HG03575 (cell line): ENCODE measurements at regions not wholly inside any gene's neighbourhood (a gene's known extent, or its start where the extent isn't known, plus 50 kb on each side); places are given as distances from the start of the nearest gene placed in this dataset.
"Not testable (repeated sequence)": the region's sequence is repeated elsewhere in the genome, so short reads cannot be mapped to it uniquely, and the experiment has no call there.

Source experiments
- ATAC-seq: cut with Tn5 transposase; IDR thresholded peaks from one replicate; pipeline ENCODE4 v1.9.1; 2021; ENCODE audit not compliant: unreplicated experiment, insufficient number of reproducible peaks, low FRiP score; ENCODE audit errors: extremely low read depth

GRCh38 chr21:5064581-5065142 lies 5456.7 kb upstream of the TPTE start:
- ATAC-seq: not testable (repeated sequence)

GRCh38 chr21:5065240-5066211 lies 5455.9 kb upstream of the TPTE start:
- not testable (repeated sequence) for ATAC-seq

- ATAC-seq: not testable (repeated sequence)
Observed at GRCh38 chr21:5066682-5067251, 5454.6 kb upstream of the TPTE start.

DNA sequence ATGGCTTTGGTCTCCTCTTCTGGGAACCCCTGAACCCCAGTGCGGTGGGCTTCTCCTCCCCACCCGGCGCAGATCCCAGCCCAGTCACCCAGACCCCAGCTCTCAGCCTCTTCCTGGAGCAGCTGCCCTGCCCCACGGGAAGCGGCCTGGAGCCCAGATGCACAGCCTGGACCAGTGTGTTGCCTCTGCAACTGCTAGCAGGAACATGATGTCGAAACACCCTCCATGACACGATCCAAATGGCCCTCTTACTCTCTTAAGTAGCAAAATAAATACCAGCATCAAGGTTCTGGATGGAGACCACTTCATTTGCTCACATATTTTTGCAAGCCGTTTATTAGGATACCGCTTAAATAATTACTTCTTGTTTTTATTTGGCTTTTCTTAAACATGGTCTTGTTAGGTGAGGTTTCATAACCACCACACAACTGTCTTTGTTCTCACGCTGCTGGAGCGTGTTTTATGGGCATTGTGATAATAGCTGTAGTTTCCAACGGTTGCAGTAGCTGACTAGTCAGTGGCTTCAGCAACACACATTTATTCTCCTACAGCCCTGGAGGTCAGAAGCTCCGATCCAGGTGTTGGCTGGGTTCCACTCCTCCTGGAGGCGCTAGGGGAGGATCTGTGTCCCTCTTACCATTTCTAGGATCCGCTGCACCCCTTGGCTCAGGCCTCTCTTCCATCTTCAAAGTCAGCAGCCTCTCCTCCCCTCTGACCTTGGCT lies 5453.9 kb upstream of the TPTE start:
- ATAC-seq: not testable (repeated sequence)

GRCh38 chr21:5068649-5069048 lies 5452.7 kb upstream of the TPTE start:
- not testable (repeated sequence) for ATAC-seq

DNA sequence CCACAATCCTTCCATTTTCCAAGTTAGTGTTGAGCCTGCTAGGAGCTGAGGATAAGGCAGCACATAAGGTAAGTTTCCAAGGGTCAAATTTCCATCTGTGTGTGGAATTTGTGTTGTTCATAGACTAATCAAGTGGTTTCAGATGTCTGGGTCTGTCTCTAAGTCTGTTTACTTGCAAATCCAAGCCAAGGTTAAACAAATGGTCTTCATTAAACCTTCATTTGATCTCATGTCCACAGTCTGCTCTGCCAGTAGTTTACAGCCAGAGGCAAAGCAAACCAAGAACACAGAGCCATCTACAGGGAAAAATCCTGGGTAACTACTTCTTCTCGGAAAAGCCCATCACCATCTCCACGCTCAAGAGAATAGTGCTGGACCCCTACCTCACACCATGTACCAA lies 5450.2 kb upstream of the TPTE start:
- not testable (repeated sequence) for ATAC-seq

DNA sequence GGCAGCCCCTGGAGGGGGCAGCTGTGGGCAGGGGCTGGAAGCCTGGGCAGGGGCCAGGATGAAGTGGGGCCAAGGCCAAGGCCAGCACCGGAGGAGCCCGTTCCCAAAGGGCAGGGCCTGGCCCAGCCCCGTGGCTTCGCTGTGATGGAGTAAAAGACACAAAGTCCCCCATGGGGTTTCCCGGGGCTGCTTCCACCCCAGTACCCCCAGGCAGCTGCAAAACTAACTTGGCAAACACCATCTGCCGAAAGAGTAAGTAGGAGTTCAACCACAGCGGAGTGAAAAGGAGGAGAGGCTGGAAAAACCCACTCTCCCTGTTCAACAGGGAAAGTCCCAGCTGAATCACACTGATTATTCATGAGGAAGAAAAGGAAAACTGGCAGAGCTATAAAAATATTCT lies 5444.5 kb upstream of the TPTE start:
- ATAC-seq: not testable (repeated sequence)

DNA sequence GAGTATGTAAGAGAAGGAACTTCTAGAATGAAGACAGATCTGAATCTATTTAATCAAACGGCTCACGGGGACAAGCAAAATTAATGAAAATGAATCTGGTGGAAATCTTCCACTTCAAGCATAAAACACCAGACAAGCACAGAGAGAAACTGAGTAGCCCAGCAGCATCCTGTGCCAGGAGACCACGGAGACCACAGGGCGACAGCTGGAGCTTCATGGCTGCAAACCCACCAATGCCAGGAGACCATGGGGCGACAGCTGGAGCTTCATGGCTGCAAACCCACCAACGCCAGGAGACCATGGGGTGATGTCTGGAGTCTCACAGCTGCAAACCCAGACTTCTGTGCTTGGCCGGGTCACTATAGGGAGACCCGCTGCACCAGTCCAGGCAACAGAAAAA lies 5442.0 kb upstream of the TPTE start:
- not testable (repeated sequence) for ATAC-seq

DNA sequence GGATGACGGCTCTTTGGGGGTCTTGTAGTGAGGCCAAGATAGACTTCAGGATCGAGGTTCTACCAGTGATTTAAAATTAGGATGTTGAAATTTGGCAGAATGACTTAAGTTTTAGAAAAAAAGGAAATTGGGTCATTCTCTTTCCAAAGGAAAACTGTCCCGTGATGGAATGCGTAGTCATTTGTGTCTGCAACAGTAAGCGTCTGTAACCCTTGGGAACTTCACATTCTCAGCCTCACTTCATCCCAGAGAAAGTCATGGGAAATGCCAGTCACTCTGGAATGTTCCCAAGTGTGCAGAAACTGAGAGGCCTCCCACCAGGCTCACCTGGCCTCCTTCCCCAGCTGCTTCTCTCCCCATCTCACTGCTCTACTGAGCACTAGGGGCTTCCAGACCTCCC lies 5441.4 kb upstream of the TPTE start:
- ATAC-seq: not testable (repeated sequence)

GRCh38 chr21:5084246-5084645 lies 5437.1 kb upstream of the TPTE start:
- not testable (repeated sequence) for ATAC-seq

DNA sequence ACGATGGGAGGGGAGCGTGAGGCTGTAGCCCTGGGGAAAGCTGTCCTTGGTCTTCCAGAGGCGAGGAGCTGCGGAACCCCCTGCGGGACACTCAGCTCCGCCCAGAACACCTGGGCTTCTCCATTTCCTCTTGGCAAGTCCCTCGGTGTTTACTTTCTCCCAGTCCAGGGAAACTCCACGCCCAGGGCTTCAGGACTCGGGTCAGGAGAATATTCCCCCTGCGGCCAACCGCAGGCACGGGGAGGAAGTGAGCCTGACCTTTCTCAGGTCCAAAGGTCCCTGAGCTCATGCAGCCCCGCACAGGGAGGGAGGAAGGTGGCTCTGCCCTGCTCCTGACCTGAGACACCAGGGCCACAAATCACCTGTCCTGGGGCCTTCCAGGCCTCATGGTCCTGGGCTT lies 5435.9 kb upstream of the TPTE start:
- not testable (repeated sequence) for ATAC-seq

- ATAC-seq: not testable (repeated sequence)
Observed at GRCh38 chr21:5086416-5086815, 5435.0 kb upstream of the TPTE start.

DNA sequence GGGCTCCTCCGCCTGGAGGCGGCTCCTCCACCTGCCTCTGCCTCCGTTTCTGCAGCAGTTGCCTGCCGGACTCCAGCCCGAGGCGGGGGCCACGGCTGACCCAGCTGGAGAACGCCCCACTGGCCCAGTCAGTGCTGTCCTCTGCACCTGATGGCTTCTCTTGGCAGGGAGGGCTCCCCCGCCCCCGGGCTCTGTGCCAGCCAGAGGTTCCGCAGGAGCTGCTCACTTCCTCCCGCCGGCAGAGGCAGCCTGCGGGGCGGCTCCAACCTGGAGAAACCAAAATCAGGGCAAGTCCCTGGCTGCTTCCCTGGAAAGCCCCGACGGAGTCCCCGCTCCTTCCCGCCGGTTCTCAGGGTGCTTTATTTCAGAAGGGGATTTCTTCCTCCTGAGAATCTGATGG lies 5432.6 kb upstream of the TPTE start:
- ATAC-seq: not testable (repeated sequence)

DNA sequence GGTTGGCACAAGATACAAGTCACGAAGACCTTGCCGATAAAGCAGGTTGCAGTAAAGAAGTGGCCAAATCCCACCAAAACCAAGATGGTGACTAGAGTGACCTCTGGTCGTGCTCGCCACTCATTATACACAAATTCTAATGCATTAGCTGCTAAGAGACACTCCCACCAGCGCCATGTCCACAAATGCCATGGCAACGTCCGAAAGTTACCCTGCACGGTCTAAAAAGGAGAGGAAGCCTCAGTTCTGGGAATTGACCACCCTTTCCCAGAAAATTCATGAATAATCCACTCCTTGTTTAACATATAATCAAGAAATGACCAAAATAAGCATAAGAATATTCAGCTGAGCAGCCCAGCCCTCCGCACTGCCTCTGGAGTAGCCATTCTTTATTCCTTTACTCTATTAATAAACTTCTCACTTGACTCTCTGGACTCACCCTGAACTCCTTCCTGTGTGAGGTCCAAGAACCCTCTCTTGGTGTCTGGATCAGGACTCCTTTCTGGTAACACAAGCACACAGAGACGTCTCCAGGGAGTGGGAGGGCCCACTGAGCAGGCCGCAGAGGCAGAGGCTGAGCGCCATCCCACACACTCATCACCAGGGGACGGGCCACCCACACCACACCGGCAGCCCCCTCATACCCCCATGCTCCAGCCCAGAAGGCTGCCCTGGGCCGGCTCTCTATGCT lies 5431.8 kb upstream of the TPTE start:
- ATAC-seq: not testable (repeated sequence)

DNA sequence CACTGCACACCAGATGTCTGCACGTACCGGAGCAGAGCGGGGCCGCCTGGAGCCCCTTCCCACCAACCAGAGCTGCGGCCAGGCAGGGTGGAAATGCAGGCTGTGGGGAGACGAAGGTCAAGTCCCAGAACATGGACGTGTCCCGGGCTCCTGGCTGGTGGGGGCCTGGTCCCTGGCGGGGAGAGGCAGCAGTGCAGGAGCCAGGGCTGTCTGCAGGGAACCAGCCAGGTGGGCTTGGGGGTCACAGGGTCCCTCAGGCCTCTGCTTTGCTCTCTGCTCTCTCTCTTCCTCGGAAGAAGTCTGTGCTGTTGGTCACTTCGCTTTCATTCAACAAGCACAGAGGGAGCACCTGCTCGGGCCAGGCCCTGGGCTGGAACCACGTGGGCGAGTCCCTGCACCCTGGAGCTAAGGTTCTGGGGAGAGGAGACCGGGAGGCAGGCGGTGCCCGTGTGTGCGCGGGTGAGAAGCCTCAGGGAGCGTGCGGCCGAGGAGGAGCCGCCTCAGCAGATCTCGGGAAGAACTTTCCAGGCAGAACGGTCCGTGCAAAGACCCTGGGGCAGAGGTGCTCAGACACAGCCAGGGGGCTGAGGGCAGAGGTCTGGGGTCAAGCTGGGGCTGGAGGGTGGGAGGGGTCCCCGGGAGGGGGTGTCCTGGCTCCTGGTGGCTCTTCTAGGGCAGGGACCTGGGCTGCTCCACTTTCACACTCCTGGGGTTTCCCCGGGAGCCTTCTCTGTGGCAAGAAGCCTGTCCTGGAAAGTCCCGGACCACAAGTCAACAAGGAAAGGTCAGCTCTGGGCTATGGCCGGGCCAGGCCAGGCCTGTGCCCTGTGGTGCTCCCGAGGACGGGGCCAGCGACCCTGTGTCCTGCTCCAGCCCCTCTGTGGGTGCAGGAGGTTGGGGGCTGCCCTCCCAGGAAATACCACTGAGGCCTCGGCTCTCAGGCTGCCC lies 5431.0 kb upstream of the TPTE start:
- ATAC-seq: not testable (repeated sequence)

DNA sequence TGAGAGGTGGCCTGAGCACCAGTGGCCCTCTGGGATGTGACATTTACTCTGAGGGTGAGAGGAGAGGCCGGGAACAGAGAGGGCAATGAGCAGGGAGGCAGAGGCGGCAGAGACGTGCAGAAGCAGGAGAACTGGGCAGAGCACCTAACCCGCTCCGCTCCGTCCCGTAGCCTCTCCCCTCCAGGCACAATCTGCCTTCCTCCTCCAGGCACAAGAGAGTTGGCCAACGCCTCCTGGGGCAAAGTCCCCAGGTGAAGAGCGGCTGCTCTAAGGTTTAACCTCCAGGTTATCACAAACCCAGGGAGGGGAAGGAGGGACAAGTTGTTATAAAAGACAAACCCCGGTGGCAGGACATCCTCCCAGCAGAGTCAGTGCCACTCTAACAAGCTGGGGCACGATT lies 5430.1 kb upstream of the TPTE start:
- ATAC-seq: not testable (repeated sequence)

DNA sequence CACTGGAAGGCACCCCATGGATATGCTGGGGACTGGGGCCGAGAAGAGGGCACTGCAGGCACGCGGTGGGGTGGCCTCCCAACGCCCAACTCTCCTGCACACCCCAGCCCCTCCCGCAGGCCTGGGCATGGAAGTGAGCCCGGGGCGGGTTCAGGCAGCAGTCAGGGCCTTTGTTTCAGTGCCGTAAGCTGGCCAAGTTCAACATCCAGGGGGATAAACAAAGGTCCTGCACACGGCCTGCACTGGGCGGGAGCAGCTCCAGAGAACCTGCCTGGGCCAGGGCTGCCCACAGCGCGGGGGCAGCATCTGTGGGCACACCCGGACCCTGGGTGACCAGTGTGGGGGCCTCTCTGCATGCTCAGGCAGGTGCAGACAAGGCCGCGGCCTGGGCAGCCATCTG lies 5425.8 kb upstream of the TPTE start:
- ATAC-seq: not testable (repeated sequence)
